ENCODE measurements at regions not wholly inside any gene's neighbourhood (a gene's known extent, or its start where the extent isn't known, plus 50 kb on each side); places are given as distances from the start of the nearest gene placed in this dataset.

DNA sequence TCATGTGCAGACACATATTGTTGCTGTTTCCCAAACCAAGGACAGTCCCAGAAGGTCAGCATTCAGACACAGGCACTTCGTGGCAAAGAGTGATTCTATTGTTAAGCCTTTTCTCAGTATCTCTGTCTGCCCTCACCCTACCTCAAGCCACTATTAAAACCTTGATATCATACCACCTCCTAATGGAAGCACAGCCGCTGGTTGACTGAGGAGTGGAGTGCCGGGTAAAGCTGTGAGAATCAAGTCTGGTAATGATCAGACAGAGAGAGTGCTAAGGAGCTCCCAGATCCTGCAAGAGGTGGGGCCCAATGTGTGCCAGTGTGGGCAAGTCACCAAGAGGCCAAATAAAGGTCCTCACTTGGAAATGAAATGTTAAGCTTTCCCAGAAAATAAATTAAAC is 819.5 kb downstream of the BCL11A start:
- Histone ChIP-seq H3K4me1 (ENCODE audit: control insufficient read depth, insufficient read depth, low read length) (no peaks in the 10 kb centered on the region), H3K9me3 (ENCODE audit: control insufficient read depth, insufficient read depth, low read depth, low read length) (no peaks in the 10 kb centered on the region), H3K27me3 (ENCODE audit: control insufficient read depth, insufficient read depth, low read length) (no peaks in the 10 kb centered on the region), H3K27ac (ENCODE audit: low read length) (no peak overlapping the region), H3K36me3 (ENCODE audit: control insufficient read depth, insufficient read depth, low read length) (no peaks in the 10 kb centered on the region), H3K4me3 (ENCODE audit: low read depth in 2 of 2, low read length in 2 of 2) (no peak overlapping the region)
- POLR2A ChIA-PET: no interaction called here
- CTCF ChIA-PET: no interaction called here
- in situ Hi-C loops (cut with HindIII; ENCODE audit: low pct_unique_long_range_greater_than_20kb, low sequenced_read_pairs) (no loop called here), intact Hi-C loops (cut with micrococcal nuclease; ENCODE audit: unreplicated experiment) (no loop called here)
- no TSS peak for BruUV-seq (replicated peaks)
- TF ChIP-seq REST (IDR thresholded peaks at IDR 0.05; ENCODE audit: insufficient read depth in 1 of 2, low read depth in 2 of 2, low read length in 1 of 2): no peak
- no peak for TF ChIP-seq SIN3A (IDR thresholded peaks at IDR 0.05; ENCODE audit: borderline replicate concordance, insufficient read depth, low read depth, low read length)
- TF ChIP-seq TCF7L2 (IDR thresholded peaks at IDR 0.05; ENCODE audit: low read depth, low read length): no peak
- TF ChIP-seq, protein P1, sequence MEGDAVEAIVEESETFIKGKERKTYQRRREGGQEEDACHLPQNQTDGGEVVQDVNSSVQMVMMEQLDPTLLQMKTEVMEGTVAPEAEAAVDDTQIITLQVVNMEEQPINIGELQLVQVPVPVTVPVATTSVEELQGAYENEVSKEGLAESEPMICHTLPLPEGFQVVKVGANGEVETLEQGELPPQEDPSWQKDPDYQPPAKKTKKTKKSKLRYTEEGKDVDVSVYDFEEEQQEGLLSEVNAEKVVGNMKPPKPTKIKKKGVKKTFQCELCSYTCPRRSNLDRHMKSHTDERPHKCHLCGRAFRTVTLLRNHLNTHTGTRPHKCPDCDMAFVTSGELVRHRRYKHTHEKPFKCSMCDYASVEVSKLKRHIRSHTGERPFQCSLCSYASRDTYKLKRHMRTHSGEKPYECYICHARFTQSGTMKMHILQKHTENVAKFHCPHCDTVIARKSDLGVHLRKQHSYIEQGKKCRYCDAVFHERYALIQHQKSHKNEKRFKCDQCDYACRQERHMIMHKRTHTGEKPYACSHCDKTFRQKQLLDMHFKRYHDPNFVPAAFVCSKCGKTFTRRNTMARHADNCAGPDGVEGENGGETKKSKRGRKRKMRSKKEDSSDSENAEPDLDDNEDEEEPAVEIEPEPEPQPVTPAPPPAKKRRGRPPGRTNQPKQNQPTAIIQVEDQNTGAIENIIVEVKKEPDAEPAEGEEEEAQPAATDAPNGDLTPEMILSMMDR (IDR thresholded peaks at IDR 0.05): no peak
- TF ChIP-seq POLR2AphosphoS5 (IDR thresholded peaks at IDR 0.05; ENCODE audit: low read depth, low read length): no peak
- DNase-seq (ENCODE audit: low read depth, low spot score) (no peak), ATAC-seq (no peak)

- TF ChIP-seq, protein P1 (IDR thresholded peaks at IDR 0.05): no peak
- TF ChIP-seq REST (IDR thresholded peaks at IDR 0.05; ENCODE audit: insufficient read depth in 1 of 2, low read depth in 2 of 2, low read length in 1 of 2): no peak
- no peak for TF ChIP-seq POLR2AphosphoS5 (IDR thresholded peaks at IDR 0.05; ENCODE audit: low read depth, low read length)
- no peak for TF ChIP-seq TCF7L2 (IDR thresholded peaks at IDR 0.05; ENCODE audit: low read depth, low read length)
- no peak for TF ChIP-seq SIN3A (IDR thresholded peaks at IDR 0.05; ENCODE audit: borderline replicate concordance, insufficient read depth, low read depth, low read length)
- Histone ChIP-seq H3K36me3 (ENCODE audit: control insufficient read depth, insufficient read depth, low read length) (no peaks in the 10 kb centered on the region), H3K4me3 (ENCODE audit: low read depth in 2 of 2, low read length in 2 of 2) (no peak overlapping the region), H3K27me3 (ENCODE audit: control insufficient read depth, insufficient read depth, low read length) (no peaks in the 10 kb centered on the region), H3K27ac (ENCODE audit: low read length) (no peak overlapping the region), H3K4me1 (ENCODE audit: control insufficient read depth, insufficient read depth, low read length) (no peaks in the 10 kb centered on the region), H3K9me3 (ENCODE audit: control insufficient read depth, insufficient read depth, low read depth, low read length) (no peaks in the 10 kb centered on the region)
- CTCF ChIA-PET: no interaction called here
- POLR2A ChIA-PET: no interaction called here
- intact Hi-C loops (cut with micrococcal nuclease; ENCODE audit: unreplicated experiment) (no loop called here), in situ Hi-C loops (cut with HindIII; ENCODE audit: low pct_unique_long_range_greater_than_20kb, low sequenced_read_pairs) (no loop called here)
- DNase-seq (ENCODE audit: low read depth, low spot score) (no peak), ATAC-seq (no peak)
- BruUV-seq (replicated peaks): no TSS peak
These were observed 819.9 kb downstream of the BCL11A start for GRCh38 chr2:59733567-59733930.
